ENCODE measurements at regions not wholly inside any gene's neighbourhood (a gene's known extent, or its start where the extent isn't known, plus 50 kb on each side); places are given as distances from the start of the nearest gene placed in this dataset.

- TF ChIP-seq CTCF (IDR thresholded peaks at IDR 0.05) (no peak), EZH2 (IDR thresholded peaks at IDR 0.05; ENCODE audit: borderline replicate concordance, insufficient read depth, low read depth, low read length, poor library complexity, severe bottlenecking) (no peak)
Observed at GRCh38 chr13:31952641-31953380, 78.8 kb upstream of the FRY start.

All from B cell (primary cell).